ENCODE measurements at regions not wholly inside any gene's neighbourhood (a gene's known extent, or its start where the extent isn't known, plus 50 kb on each side); places are given as distances from the start of the nearest gene placed in this dataset.
"Not testable (repeated sequence)": the region's sequence is repeated elsewhere in the genome, so short reads cannot be mapped to it uniquely, and the experiment has no call there.

DNA sequence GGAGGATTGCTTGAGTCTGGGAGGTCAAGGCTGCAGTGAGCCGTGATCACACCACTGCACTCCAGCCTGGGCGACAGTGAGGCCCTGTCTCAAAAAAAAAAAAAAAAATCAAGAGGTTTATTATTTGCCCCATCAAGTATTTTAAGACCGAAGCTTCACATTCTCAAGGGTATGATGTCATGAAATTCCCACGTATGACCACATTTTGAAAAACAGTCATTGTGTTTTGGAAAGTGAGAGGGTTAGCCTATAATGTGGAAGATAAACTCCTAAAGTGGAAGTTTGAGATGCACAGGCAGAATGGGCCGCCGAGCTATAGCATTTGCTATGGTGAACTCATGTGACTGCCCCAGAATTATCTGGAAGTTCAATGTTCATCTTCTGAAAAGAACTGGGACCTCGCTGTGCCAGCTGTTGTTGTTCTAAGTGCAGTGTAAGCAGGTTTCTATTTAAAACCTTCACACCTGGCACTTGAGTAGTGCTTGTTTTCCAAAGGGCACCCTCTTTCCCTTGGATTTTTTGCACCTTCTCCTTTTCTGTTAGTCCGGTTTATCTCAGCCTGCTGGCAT lies 96.9 kb upstream of the SLC25A33 start:
- DNase-seq: no peak

DNA sequence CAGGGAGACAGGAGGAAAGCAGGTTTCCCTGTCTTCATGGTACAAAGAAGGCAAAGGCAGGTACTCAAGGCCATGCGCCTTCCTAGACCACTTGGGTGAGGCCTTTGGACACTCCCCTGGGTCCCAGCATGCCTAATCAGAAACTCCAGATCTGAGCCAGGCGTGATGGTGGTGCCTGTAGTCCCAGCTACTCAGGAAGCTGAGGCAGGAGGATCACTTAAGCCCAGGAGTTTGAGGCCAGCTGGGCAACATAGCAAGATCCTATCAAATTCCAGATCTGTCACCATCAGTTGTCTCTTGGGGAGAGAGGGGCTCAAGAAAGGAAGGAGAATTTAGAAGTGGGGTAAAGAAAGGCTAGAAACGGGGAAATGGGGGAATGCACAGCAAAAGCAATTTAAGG lies 96.3 kb upstream of the SLC25A33 start:
- DNase-seq: no peak

DNA sequence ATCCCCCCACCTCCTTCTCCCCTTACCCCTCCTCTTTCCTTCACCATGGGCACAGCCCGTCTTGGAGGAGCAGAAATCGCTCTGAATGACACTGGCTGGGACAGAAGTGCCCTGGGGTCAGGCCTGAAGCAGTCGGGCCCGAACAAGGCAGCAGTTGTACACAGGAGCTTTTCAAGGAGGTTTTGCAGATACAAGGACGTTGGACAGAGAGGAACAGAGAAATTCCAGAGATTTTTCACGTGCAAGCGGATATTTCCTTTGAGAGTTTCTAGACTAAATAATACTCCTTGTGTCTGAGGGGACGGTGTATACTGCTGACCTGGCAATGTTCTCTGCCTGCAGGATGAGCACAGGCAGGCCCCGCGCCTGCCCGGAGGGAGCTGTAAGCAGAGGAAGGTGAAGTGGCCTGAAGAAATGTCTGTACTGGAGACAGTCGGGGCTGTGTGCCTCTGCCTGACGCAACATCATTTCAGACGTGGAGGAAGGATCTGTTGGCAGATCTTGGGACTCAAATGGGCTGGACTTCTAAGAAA lies 95.3 kb upstream of the SLC25A33 start:
- DNase-seq: no peak

DNA sequence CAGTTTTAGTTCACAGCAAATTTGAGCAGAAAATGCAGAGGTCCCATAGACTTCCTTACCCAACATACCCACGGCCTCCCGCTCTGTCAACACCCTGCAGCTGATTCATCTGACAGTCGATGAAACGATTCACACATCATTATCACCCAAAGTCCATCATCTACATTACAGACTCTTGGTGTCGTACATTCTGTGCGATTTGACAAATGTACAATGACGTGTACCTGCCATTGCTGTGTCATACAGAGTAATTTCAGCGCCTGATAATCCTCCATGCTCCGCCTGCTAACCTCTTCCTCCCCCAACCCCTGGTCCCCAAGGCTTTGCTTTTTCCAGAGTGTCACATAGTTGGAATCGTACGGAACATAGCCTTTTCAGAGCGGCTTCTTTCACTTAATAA lies 94.7 kb upstream of the SLC25A33 start:
- no peak for DNase-seq

DNA sequence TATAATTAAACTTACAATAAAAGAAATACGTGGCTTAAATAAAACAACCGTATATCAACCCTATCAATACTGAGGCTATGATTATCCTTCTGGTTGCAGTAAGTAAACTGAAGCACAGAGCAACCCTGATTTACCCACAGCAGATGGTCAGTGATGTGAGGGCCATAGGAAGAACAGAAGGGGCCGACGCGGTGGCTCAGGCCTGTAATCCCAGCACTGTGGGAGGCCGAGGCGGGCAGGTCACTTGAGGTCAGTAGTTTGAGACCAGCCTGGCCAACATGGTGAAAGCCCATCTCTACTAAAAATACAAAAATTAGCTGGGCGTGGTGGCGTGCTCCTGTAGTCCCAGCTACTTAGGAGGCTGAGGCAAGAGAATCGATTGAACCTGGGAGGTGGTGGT lies 94.2 kb upstream of the SLC25A33 start:
- not testable (repeated sequence) for DNase-seq

DNA sequence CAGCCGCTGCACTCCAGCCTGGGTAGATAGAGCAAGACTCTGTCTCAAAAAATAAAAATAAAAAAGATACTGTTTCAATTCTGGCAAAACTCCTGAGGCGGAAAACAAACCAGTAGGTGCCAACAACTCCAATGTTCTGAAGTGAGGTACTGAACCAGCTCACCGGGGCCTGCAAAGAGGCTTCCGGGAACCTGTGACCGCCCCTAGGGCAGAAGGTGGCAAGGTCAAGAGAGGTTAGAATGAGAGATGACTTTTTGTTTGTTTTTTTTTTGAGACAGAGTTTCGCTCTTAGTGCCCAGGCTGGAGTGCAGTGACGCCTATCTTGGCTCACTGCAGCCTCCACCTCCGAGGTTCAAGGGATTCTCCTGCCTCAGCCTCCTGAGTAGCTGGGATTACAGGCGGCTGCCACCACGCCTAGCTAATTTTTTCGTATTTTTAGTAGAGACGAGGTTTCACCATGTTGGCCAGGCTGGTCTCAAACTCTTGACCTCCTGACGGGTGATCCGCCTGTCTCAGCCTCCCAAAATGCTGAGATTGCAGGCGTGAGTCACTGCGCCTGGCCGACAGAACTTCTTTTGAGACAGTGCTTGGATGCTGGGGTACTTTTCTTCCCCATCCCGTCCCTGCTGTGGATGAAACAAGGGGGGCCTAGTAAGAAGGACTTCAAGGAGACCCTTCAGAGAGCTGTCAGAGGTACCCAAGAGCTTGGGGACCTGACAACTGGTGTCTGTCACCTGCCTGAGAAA lies 91.9 kb upstream of the SLC25A33 start:
- DNase-seq: no peak

DNA sequence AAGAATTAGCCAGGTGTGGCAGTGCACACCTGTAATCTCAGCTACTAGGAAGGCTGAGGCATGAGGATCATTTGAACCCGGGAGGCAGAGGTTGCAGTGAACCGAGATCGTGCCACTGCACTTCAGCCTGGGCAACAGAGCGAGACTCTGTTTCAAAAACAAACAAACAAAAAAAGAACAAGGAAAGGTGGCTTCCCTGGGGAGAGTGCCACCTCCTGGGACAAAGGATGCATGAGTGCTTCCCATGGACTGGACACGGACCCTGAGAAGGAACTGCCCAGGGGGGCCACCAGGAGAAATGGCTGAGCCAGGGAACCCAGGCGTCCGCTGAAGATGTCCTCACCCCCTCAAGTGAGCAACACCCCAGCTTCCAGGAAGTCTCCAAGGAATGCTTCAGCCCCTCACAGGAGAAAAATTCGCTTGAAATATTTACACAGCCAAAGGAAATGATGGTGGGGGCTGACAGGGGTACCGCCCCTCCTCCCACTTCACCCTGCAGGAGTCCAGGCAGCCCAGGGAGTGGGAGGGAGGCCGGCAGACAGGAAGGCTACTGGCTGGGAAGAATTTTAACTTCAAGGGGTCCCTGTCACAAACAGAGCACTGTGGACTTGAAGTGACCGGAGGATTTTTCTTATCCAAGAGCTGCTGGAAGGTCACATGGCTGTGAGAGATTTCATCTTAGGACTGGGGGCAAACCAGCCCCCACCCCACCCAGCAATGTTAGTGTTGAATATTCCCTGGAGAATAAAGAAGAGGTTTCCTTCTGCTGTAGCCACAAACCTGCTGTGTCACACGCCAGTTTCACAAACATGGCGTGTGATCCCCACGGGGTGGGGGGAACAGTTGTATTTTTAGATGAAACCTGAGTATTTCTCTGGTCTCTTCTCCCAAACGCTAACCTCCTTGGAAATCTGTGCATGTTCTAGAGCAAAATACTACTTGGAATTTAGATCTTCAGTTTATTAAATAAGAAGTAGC lies 90.8 kb upstream of the SLC25A33 start:
- no peak for DNase-seq

DNA sequence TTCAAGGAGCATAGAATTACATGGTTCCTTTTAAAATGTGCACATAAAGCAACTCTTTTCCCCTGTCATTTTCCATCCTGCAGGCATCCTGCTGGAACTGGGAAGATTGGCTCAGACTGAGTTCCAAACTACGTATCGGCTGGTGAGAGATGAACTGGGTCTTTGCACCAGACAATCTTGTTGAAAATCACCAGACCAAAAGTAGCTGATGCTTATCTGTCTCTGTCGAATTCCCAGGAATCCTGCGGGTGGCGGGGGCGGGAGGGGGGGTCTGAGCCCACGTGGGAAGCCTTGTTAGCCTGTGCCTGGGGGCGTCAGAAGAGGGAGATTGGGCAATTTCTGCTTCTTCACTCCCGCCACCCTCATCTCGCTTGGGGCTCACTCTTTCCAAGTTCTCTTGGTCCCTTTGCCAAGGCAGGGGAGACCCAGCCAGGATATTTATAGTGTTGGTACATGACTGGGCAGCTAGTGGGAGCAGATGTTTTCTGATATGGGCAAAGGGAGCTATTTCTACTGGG lies 90.1 kb upstream of the SLC25A33 start:
- no peak for DNase-seq

DNA sequence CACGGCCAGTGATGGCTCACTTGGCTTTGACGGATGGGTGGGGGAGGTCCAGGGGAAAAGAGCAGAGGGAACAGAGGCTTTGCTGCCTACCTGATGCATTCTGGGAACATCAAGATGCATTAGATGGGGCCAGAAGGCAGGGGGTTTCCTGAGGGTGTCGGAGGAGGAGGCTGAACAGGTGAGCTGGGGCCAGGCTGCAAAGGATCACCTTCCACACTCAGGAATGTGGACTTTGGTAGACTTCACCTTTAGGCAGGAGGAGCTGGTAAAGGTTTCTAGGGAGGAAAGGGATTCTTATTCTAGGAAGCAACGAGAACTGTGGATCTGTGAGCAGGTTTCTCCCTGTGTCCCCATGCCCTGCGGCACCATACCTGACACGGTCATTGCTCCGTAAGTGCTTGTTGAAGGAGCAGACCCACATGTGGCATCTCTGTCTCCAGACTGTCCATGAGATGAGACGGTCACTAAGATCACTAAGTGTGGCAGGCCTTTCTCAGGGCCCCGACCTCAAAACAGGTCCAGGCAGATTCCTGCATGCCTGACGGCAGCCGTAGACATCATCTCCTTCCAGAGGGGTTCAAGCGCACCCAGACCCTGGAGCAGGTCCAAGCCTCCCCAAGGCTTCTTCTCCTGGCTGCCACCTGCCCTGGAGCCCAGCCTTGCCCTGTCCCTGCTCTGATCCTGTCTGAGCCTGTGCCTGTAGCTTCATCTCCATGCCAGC lies 89.1 kb upstream of the SLC25A33 start:
- DNase-seq: no peak

DNA sequence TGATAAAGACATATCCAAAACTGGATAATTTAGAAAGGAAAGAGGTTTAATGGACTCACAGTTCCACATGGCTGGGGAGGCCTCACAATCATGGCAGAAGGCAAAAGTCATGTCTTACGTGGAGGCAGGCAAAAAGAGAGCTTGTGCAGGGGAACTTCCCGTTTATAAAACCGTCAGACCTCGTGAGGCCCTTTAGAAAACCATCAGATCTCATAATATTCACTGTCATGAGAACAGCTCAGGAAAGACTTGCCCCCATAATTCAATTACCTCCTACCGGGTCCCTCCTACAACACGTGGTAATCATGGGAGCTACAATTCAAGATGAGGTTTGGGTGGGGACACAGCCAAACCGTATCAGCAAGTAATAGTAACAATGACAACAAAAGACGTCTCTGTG lies 88.2 kb upstream of the SLC25A33 start:
- DNase-seq: no peak

DNA sequence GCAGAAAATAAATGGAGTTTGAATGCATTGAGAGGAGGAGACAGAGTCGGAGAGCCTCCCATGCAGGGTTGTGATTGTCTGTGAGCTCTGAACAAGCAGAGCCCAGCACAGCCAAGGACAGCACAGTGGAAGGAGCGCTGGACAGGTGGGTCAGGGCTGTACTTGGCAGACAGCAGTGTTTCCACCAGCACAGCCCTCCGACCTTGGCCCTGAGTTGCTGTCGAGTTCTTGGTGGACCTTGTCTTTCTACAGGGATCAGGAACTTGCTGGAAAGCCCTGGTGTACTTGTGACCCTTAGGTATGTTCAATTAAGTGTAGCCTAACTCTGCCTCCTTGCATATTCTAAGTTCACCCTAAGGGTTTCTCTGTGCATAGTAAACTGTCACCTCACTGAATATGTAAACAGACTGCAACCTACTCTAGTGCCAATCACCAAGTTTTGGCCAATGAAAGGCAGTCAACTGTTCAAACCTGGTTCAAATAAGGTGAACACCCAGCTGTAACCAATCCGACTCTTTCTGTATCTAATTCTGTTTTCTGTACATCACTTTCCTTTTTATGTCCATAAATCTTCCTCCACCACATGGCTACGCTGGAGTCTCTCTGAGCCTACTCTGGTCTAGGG lies 86.6 kb upstream of the SLC25A33 start:
- DNase-seq: no peak

DNA sequence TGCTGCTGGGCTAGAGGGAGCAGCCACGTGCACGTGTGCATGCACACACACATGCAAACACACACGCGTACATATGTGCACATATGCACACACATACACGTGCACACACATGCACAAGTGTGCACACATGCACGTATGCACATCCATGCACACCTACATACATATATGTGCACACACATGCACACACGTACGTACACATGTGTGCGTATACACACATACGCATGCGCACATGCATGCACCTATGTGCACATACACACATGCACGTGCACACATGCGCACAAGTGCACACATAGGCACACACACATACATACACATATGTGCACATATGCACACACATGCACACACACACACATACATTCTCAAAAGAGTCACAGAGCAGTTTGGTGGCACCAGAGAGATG lies 85.9 kb upstream of the SLC25A33 start:
- DNase-seq: no peak

DNA sequence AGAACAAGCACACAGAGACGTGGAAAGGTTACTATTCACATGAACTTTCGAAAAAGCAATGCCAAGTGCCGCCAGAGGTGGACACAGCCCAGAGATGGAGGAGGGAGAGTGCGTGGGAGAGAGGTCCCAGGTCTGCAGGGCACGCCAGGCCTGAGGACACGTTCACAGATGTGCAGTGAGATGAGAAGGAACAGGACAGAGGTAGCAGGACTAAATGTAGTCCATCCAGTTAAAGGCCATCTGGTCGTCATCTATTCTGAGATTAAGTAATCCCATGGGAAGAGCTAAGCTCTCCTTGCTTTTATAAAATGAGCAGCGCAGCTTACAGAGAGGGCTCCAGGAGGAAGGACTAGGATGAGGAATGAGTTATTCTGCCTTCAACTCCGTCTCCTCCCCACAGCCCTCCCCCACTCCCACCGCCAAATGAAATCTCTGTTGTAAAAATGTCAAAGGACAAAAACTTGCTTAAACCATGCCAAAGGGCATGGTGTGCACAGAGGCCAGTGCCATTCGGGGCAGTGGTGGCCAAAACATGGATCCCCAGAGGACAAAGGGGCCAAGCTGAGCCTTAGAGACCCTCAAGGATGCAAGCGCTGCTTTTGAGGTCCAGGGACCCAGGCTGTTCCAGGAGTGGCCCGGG lies 85.4 kb upstream of the SLC25A33 start:
- no peak for DNase-seq

DNA sequence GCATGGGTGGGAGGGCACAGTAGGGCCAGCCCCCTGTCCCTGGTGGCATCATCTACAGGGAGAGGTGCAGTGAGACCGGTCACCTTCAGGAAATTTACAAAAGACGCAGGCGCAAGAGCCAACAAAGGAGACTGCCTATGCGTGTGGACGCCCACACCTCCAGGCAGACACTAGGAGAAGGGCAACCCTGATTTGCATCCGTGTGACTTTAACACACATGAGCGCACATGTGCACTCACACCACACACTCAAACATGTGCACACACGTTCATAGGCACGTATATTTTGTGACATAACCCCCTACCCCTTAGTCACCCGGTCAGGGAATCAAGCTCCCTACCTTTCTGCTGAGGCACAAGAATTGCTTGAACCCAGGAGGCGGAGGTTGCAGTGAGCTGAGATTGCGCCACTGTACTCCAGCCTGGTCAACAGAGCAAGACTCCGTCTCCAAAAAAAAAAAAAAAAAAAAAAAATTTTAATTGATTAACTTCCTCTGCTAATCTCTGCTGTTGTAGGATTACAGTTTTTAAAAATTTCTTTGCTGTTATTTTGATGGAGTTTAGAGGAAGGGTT lies 84.7 kb upstream of the SLC25A33 start:
- DNase-seq: no peak

DNA sequence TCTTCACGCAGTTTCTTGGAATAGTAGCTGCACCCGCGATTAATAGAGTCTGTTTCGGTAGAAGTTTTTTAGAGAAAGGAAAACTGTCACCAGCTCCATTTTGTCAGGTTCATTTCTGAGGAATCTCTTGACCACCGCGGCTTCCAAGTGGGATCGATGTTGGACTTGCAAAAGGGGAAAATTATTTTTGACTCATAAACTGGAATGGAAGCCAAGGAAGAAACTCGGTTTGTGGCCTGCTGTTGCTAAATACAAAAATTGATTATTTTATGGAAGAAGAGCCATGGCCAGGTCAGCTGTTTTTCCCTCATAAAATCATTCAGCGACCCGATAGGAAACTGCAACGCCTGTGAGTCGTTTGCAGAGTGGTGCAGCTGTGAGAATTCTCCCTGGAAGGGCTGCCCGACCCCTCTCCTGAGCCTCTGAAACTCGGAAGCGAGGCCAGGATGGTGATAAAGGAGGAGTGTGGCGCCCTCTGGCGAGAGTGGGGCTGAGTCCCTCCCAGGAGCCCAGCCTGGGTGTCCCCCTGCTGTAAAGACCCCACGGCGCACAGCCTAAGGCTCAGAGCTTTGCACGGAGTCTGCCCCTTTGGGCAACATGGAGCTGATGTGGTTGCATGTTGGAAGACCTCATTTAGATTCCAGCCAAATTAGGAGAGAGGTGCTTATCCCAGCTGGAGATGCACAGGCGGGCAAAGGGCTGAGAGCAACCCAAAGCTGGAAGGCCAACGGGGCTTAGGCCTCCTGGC lies 83.6 kb upstream of the SLC25A33 start:
- DNase-seq: no peak

DNA sequence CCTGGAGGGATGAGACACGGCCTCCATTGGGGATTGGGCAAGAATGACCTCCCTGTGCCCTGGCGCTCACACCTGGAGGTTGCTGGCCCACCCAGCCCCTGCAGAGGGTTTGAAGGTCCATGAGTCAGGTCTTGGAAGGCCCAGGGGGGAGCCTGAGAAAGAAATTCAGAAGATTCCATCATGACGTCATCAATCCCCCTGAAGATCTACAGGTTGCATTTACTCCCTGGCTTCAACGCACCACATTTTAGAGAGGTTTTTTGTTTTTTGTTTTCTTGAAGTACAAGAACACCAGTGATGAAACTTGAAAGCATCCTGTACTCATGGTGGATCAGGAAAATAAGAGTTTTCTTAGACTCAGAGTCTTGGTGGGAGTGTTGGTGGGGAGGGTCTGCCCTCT lies 82.4 kb upstream of the SLC25A33 start:
- no peak for DNase-seq

DNA sequence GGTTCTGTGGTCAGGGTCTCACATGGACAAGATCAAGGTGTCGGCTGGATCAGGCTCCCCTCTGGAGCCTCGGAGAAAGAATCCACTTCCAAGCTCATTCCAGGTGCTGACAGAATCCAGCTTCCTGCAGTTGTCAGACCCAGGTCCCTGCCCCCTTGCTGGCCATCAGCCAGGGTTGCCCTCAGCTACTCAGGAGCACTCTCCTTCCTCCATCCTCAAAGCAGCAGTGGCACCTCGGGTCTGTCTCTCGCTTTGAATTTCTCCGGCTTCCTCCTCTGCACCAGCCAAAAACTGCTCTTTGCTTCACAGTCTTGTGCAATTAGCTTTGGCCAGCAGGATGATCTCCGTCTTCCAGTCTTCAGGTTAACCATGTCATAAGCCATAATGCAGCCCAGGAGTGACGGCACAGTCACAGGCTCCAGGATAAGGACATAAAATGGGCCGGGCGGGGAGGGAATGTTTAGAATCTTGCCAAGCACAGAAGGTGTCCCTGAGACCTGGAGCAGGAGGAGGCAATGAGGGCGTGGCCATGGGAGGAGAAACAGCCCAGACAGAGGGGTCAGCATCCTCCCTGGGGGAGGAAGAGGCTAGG lies 79.4 kb upstream of the SLC25A33 start:
- no peak for DNase-seq

DNA sequence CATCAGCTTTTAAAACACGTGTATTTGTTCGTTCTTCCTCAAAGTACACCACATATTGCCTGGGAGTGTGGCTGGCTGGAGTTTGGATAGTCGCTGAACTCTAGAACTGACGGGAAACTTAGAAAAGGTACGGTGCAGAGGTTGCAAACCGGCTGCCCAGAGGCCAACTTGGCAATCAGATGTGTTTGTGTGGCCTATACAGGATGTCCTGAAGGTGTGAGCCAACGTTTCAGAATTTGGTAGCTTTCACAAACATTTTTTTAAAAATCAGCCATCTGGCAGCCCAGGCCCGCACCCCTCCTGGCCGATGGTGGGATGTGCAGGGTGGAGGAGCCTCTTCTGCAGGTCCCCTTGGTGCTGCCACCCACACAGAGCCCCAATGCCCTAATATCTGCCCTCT lies 73.6 kb upstream of the SLC25A33 start:
- DNase-seq: no peak

DNA sequence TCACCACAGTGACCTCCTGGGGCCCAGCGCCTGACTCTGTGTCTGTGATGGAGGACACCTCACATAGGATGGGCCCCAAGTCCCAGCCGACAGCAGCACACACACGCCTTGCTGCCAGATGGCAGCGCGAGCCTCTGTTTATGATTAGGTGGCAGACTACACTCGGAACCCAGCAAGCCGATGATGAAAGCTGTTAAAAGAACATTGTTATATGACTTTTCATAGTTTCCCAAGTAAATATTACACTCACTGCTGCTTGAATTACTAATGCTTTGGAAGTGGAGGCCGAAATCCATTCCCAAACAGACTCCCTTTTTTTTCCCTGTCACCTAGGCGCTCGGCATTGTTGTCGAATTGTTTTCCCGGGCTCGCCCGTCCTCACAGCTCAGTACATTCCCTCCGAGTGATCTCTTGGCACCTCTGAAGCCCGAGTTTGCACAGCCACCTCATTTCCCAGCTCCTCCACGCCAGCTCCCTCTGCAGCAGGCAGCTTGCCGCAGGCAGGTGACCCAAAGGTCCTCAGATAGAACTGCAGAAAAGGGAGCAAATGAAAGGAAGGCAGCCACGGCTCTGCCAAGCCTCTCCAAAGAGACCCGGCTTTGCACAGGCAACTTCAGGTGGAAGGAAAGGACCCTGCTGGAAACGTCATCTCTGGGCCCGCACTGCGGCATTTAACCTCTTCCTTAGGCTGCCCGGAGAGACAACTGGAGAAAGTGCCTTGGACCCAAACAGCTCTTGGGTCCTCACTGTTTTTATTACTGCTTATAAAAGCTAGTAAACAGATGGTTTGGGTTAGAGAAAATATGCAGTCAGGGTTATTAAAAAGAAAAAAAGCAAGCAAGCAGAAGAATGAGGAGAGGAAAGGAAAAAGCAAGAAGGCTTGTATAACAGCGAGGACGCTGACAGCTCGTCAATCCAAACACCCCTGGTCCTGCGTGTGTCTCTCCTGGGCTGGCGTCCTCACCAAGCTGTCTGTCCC lies 72.2 kb upstream of the SLC25A33 start:
- no peak for DNase-seq

Data from NCI-H526 treated with DMSO at 0.1 percent for 48 hours (cell line).